Endothelial cell of umbilical vein (primary cell): ENCODE measurements at regions not wholly inside any gene's neighbourhood (a gene's known extent, or its start where the extent isn't known, plus 50 kb on each side); places are given as distances from the start of the nearest gene placed in this dataset.

Experiments used
- BruUV-seq: library from RNA; stranded (reverse); fragments of 400-500 nt; replicated peaks from 2 replicates; lab custom pipeline; 2021; lab: Mats Ljungman, UMichigan
- CTCF ChIA-PET: fragments of 300-600, 350-600 bp; sonication (Branson Sonifier 250); formaldehyde crosslinking; loops from one replicate; lab custom pipeline; 2021; ENCODE audit warnings: antibody characterized with exemption, inconsistent platforms; lab: Charles Lee
- POLR2A ChIA-PET: fragments of 300-600, 350-600 bp; sonication (Branson Sonifier 250); formaldehyde crosslinking; loops from one replicate; lab custom pipeline; 2021; ENCODE audit warnings: antibody characterized with exemption, inconsistent platforms; lab: Charles Lee
- DNase-seq: peaks from one replicate; pipeline ENCODE4 v3.0.0-alpha.2; 2011; ENCODE audit warnings: low read depth, low spot score
- FAIRE-seq: peaks from 2 replicates; lab custom pipeline; 2011; peaks lifted over from hg19 to GRCh38; lab: Jason Lieb, UNC
- H2AFZ ChIP-seq: 2 replicates; pipeline ENCODE4 v1.6.0; 2012; ENCODE audit warnings: low read depth, low read length, control low read depth, inconsistent platforms
- H3K27ac ChIP-seq: 2 replicates; pipeline ENCODE4 v1.5.1; 2011; ENCODE audit warnings: low read depth, mild to moderate bottlenecking, control low read depth, low read length, moderate library complexity; ENCODE audit not compliant: insufficient read depth
- H3K27me3 ChIP-seq, 2 experiments: 2 replicates each; pipeline versions ENCODE4 v1.6.0 to v1.6.1; 2011; ENCODE audit warnings: low read length in 2 of 2, mixed read lengths in 1 of 2; ENCODE audit not compliant: control insufficient read depth in 2 of 2, insufficient read depth in 2 of 2
- H3K36me3 ChIP-seq, 2 experiments: 2 replicates in 1 of 2; 3 replicates in 1 of 2; pipeline ENCODE4 v1.5.1; 2011; ENCODE audit warnings: low read length in 2 of 2, mild to moderate bottlenecking in 1 of 2, moderate library complexity in 1 of 2; ENCODE audit not compliant: control insufficient read depth in 2 of 2, insufficient read depth in 2 of 2; ENCODE audit errors: extremely low read depth in 1 of 2
- H3K4me1 ChIP-seq: 3 replicates; pipeline ENCODE4 v1.5.1; 2011; ENCODE audit warnings: mild to moderate bottlenecking, low read length; ENCODE audit not compliant: control insufficient read depth, insufficient read depth; ENCODE audit errors: extremely low read depth
- H3K4me2 ChIP-seq: 2 replicates; pipeline ENCODE4 v1.6.1; 2011; ENCODE audit warnings: low read length, control low read depth, mixed read lengths; ENCODE audit not compliant: insufficient read depth
- H3K4me3 ChIP-seq, 3 experiments: fragments of 200-600 bp in 1 of 3; sonication (generic), shearing (Covaris generic) in 1 of 3; replicated peaks in 1 of 3; 2 replicates each; pipeline ENCODE4 v1.5.1; 2011 to 2016; ENCODE audit warnings: control low read depth in 3 of 3, low read length in 3 of 3, mild to moderate bottlenecking in 2 of 3, inconsistent platforms in 1 of 3, low read depth in 1 of 3, moderate library complexity in 1 of 3; ENCODE audit not compliant: insufficient read depth in 1 of 3
- H3K79me2 ChIP-seq: 2 replicates; pipeline ENCODE4 v1.6.0; 2012; ENCODE audit warnings: low read length, inconsistent platforms; ENCODE audit not compliant: control insufficient read depth, insufficient read depth
- H3K9ac ChIP-seq: replicated peaks from 2 replicates; pipeline ENCODE3; 2011; ENCODE audit warnings: low read length, control low read depth; ENCODE audit not compliant: insufficient read depth; ENCODE audit errors: extremely low read depth
- H3K9me1 ChIP-seq: replicated peaks from 3 replicates; pipeline ENCODE4 v1.6.0; 2011; ENCODE audit warnings: mild to moderate bottlenecking, low read length; ENCODE audit not compliant: control insufficient read depth, insufficient read depth; ENCODE audit errors: extremely low read depth
- H3K9me3 ChIP-seq: replicated peaks from 2 replicates; pipeline ENCODE4 v1.5.1; 2012; ENCODE audit warnings: low read length, inconsistent platforms; ENCODE audit not compliant: control insufficient read depth, insufficient read depth
- H4K20me1 ChIP-seq: replicated peaks from 2 replicates; pipeline ENCODE3; 2011; ENCODE audit warnings: mild to moderate bottlenecking, low read length; ENCODE audit not compliant: control insufficient read depth, insufficient read depth; ENCODE audit errors: extremely low read depth
- CTCF ChIP-seq, 2 donors: IDR thresholded peaks; 1 replicate in 1 of 2; 2 replicates in 1 of 2; pipeline ENCODE4 v1.5.1; 2011; ENCODE audit warnings: low read length in 2 of 2, mild to moderate bottlenecking in 2 of 2, moderate library complexity in 2 of 2, control low read depth in 1 of 2, inconsistent platforms in 1 of 2, low read depth in 1 of 2; ENCODE audit not compliant: insufficient read depth in 1 of 2; ENCODE audit errors: extremely low read depth in 1 of 2
- EZH2 ChIP-seq: IDR thresholded peaks from 2 replicates; pipeline ENCODE4 v1.6.1; 2012; ENCODE audit warnings: borderline replicate concordance, low read depth, mild to moderate bottlenecking, moderate library complexity, low read length, inconsistent platforms; ENCODE audit not compliant: severe bottlenecking
- FOS ChIP-seq: IDR thresholded peaks from 2 replicates; pipeline ENCODE4 v1.6.1; 2011; ENCODE audit warnings: mild to moderate bottlenecking, low read length, moderate library complexity, borderline replicate concordance; ENCODE audit not compliant: insufficient read depth
- GATA2 ChIP-seq: IDR thresholded peaks from 2 replicates; pipeline ENCODE4 v1.7.0; 2011; ENCODE audit warnings: low read depth, mild to moderate bottlenecking, moderate library complexity, mixed read lengths, low read length; ENCODE audit not compliant: insufficient read length, insufficient read depth
- JUN ChIP-seq: IDR thresholded peaks from 2 replicates; pipeline ENCODE4 v1.6.1; 2011; ENCODE audit warnings: borderline replicate concordance, low read depth; ENCODE audit not compliant: insufficient read length, insufficient read depth
- MAX ChIP-seq: IDR thresholded peaks from 2 replicates; pipeline ENCODE4 v1.6.1; 2011; ENCODE audit not compliant: insufficient read depth, insufficient read length
- MYC ChIP-seq: IDR thresholded peaks from one replicate; pipeline ENCODE4 v1.6.1; 2011; ENCODE audit warnings: mild to moderate bottlenecking, low read depth, low read length
- POLR2A ChIP-seq: IDR thresholded peaks from 2 replicates; pipeline ENCODE4 v1.6.1; 2012; ENCODE audit warnings: low read depth, mild to moderate bottlenecking, control low read depth, low read length
- POLR2AphosphoS5 ChIP-seq: IDR thresholded peaks from 2 replicates; pipeline ENCODE4 v1.6.1; 2012; ENCODE audit warnings: low read depth, mild to moderate bottlenecking, control low read depth, low read length, moderate library complexity; ENCODE audit not compliant: insufficient read depth
- dilution Hi-C: fragments of 300-500 bp; cut with MboI; formaldehyde crosslinking; loops from one replicate; pipeline ENCODE4 v1.15.0; 2019; ENCODE audit warnings: low sequenced_read_pairs; ENCODE audit not compliant: extremely low pct_ligation_motif_present
- intact Hi-C: fragments of 100-400 bp; cut with micrococcal nuclease; formaldehyde crosslinking; loops from one replicate; pipeline ENCODE4 v1.10.0; 2022

- Histone ChIP-seq H3K4me1 (no peaks in the 10 kb centered on the region), H3K9me3 (peaks cover 17% of the 10 kb centered on the region), H3K27me3 (no peaks in the 10 kb centered on the region), H3K4me3 (no peak overlapping the region), H3K9ac (no peak overlapping the region), H3K27ac (no peak overlapping the region), H2AFZ (no peak overlapping the region), H3K9me1 (no peaks in the 10 kb centered on the region), H3K36me3 (no peaks in the 10 kb centered on the region), H3K4me2 (no peak overlapping the region), H4K20me1 (no peaks in the 10 kb centered on the region), H3K79me2 (no peaks in the 10 kb centered on the region)
- dilution Hi-C loops (no loop called here), intact Hi-C loops (no loop called here)
- TF ChIP-seq MAX (no peak), CTCF (IDR thresholded peaks at IDR 0.05; ENCODE audit: extremely low read depth in 1 of 2, insufficient read depth in 1 of 2, low read depth in 1 of 2, low read length in 2 of 2) (no peak), GATA2 (no peak), MYC (no peak)
- no peak for FAIRE-seq
- DNase-seq, result no peak
- POLR2A ChIA-PET, result no interaction called here
- no TSS peak for BruUV-seq
- CTCF ChIA-PET, result no interaction called here
Measured at GRCh38 chr22:47596176-47596690, 833.8 kb downstream of the TBC1D22A start.

- Histone ChIP-seq H3K4me1 (no peaks in the 10 kb centered on the region), H3K4me2 (no peak overlapping the region), H3K27ac (no peak overlapping the region), H3K9me3 (peaks cover 14% of the 10 kb centered on the region), H3K36me3 (no peaks in the 10 kb centered on the region), H2AFZ (no peak overlapping the region), H3K4me3 (no peak overlapping the region), H3K79me2 (no peaks in the 10 kb centered on the region), H3K9me1 (no peaks in the 10 kb centered on the region), H4K20me1 (no peaks in the 10 kb centered on the region), H3K9ac (no peak overlapping the region), H3K27me3 (no peaks in the 10 kb centered on the region)
- BruUV-seq, result no TSS peak
- dilution Hi-C loops, result no loop called here
- DNase-seq (no peak), FAIRE-seq (no peak)
- intact Hi-C loops, result no loop called here
- TF ChIP-seq MAX (no peak), CTCF (IDR thresholded peaks at IDR 0.05; ENCODE audit: extremely low read depth in 1 of 2, insufficient read depth in 1 of 2, low read depth in 1 of 2, low read length in 2 of 2) (no peak), EZH2 (no peak), FOS (no peak), POLR2A (no peak), JUN (no peak), MYC (no peak), GATA2 (no peak), POLR2AphosphoS5 (no peak)
- POLR2A ChIA-PET, result no interaction called here
- CTCF ChIA-PET, result no interaction called here
Measured at GRCh38 chr22:47594836-47595521, 832.5 kb downstream of the TBC1D22A start.
